ENCODE measurements at regions not wholly inside any gene's neighbourhood (a gene's known extent, or its start where the extent isn't known, plus 50 kb on each side); places are given as distances from the start of the nearest gene placed in this dataset.

DNA sequence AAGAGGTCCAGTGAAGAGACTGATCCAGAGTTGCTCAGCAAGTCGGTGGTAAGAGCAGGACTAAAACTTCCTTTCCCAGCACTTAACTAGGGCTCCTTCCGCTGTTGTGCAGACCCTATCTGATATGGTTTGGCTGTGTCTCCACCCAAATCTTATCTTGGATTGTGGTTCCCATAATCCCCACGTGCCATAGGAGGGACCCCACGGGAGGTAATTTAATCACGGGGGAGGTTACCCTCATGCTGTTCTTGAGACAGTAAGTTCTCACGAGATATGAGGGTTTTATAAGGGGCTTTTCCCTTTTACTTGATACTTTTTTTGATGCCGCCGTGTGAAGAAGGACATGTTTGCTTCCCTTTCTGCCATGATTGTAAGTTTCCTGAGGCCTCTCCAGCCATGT, 221.9 kb upstream of the GLRA1 start:
- TF ChIP-seq TAF1 (conservative IDR thresholded peaks at IDR 0.05) (no peak), RXRA (IDR thresholded peaks at IDR 0.05) (no peak), SP1 (IDR thresholded peaks at IDR 0.05) (no peak), EGR1 (IDR thresholded peaks at IDR 0.05; ENCODE audit: low read depth in 2 of 2) (no peak), FOXA1 (IDR thresholded peaks at IDR 0.05) (no peak), HNF4G (IDR thresholded peaks at IDR 0.05) (no peak), JUND (IDR thresholded peaks at IDR 0.05) (no peak), GABPA (IDR thresholded peaks at IDR 0.05 in 1 of 2, conservative IDR thresholded peaks at IDR 0.05 in 1 of 2) (no peak), RAD21 (IDR thresholded peaks at IDR 0.05) (no peak), HNF4A (conservative IDR thresholded peaks at IDR 0.05) (no peak)
- TF ChIP-seq, protein P1, sequence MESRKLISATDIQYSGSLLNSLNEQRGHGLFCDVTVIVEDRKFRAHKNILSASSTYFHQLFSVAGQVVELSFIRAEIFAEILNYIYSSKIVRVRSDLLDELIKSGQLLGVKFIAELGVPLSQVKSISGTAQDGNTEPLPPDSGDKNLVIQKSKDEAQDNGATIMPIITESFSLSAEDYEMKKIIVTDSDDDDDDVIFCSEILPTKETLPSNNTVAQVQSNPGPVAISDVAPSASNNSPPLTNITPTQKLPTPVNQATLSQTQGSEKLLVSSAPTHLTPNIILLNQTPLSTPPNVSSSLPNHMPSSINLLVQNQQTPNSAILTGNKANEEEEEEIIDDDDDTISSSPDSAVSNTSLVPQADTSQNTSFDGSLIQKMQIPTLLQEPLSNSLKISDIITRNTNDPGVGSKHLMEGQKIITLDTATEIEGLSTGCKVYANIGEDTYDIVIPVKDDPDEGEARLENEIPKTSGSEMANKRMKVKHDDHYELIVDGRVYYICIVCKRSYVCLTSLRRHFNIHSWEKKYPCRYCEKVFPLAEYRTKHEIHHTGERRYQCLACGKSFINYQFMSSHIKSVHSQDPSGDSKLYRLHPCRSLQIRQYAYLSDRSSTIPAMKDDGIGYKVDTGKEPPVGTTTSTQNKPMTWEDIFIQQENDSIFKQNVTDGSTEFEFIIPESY (IDR thresholded peaks at IDR 0.05), result no peak
- TF ChIP-seq, protein P2, sequence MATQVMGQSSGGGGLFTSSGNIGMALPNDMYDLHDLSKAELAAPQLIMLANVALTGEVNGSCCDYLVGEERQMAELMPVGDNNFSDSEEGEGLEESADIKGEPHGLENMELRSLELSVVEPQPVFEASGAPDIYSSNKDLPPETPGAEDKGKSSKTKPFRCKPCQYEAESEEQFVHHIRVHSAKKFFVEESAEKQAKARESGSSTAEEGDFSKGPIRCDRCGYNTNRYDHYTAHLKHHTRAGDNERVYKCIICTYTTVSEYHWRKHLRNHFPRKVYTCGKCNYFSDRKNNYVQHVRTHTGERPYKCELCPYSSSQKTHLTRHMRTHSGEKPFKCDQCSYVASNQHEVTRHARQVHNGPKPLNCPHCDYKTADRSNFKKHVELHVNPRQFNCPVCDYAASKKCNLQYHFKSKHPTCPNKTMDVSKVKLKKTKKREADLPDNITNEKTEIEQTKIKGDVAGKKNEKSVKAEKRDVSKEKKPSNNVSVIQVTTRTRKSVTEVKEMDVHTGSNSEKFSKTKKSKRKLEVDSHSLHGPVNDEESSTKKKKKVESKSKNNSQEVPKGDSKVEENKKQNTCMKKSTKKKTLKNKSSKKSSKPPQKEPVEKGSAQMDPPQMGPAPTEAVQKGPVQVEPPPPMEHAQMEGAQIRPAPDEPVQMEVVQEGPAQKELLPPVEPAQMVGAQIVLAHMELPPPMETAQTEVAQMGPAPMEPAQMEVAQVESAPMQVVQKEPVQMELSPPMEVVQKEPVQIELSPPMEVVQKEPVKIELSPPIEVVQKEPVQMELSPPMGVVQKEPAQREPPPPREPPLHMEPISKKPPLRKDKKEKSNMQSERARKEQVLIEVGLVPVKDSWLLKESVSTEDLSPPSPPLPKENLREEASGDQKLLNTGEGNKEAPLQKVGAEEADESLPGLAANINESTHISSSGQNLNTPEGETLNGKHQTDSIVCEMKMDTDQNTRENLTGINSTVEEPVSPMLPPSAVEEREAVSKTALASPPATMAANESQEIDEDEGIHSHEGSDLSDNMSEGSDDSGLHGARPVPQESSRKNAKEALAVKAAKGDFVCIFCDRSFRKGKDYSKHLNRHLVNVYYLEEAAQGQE (IDR thresholded peaks at IDR 0.05), result no peak
- TF ChIP-seq, protein P3, sequence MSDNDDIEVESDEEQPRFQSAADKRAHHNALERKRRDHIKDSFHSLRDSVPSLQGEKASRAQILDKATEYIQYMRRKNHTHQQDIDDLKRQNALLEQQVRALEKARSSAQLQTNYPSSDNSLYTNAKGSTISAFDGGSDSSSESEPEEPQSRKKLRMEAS (IDR thresholded peaks at IDR 0.05), result no peak
- TF ChIP-seq, protein P4, sequence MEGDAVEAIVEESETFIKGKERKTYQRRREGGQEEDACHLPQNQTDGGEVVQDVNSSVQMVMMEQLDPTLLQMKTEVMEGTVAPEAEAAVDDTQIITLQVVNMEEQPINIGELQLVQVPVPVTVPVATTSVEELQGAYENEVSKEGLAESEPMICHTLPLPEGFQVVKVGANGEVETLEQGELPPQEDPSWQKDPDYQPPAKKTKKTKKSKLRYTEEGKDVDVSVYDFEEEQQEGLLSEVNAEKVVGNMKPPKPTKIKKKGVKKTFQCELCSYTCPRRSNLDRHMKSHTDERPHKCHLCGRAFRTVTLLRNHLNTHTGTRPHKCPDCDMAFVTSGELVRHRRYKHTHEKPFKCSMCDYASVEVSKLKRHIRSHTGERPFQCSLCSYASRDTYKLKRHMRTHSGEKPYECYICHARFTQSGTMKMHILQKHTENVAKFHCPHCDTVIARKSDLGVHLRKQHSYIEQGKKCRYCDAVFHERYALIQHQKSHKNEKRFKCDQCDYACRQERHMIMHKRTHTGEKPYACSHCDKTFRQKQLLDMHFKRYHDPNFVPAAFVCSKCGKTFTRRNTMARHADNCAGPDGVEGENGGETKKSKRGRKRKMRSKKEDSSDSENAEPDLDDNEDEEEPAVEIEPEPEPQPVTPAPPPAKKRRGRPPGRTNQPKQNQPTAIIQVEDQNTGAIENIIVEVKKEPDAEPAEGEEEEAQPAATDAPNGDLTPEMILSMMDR (IDR thresholded peaks at IDR 0.05; ENCODE audit: low read depth, low read length, missing input control), result no peak
- TF ChIP-seq, protein P5, sequence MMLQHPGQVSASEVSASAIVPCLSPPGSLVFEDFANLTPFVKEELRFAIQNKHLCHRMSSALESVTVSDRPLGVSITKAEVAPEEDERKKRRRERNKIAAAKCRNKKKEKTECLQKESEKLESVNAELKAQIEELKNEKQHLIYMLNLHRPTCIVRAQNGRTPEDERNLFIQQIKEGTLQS (IDR thresholded peaks at IDR 0.05), result no peak
- no peaks in the 10 kb centered on the region for H3K9me3 ChIP-seq (ENCODE audit: control insufficient read depth in 4 of 4, low read length in 3 of 4)
- H3K27ac ChIP-seq (ENCODE audit: low read depth in 1 of 2, low read length in 2 of 2), result no peak overlapping the region
- no peak overlapping the region for H3K4me3 ChIP-seq (ENCODE audit: low read depth in 1 of 3, low read length in 3 of 3)
- H3K4me1 ChIP-seq (ENCODE audit: control insufficient read depth in 4 of 4, insufficient read depth in 4 of 4, low read length in 3 of 4), result no peaks in the 10 kb centered on the region
- H3K27me3 ChIP-seq (ENCODE audit: control insufficient read depth in 4 of 4, insufficient read depth in 4 of 4, low read length in 3 of 4), result no peaks in the 10 kb centered on the region
- no peak for DNase-seq (ENCODE audit: low spot score)
- H3K36me3 ChIP-seq (ENCODE audit: control insufficient read depth in 4 of 4, insufficient read depth in 3 of 4, low read depth in 1 of 4, low read length in 3 of 4), result no peaks in the 10 kb centered on the region
- WGBS, result 63% methylated on average over 8 of the region's 8 CpGs
- H3K9ac ChIP-seq (ENCODE audit: low read depth in 1 of 2, low read length in 2 of 2), result no peak overlapping the region

DNA sequence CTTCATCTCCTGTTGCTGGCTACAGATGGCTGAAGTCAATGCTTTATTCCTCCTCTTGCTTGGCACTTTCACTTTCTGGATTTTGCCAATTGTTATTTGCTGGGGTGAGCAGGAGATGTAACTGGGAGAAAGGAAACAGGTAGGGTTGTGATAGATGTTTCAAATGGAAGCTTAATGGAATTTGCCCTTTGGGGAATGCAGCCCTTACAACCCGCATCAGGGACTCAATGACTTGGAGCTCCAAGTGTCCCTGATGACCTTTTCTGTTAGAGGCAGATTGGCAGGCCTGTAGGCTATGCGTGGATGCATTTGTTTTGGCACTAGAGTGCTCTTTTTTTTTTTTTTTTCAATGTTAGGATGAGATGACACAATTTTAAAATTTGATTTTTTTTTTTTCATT, 219.9 kb upstream of the GLRA1 start:
- Histone ChIP-seq H3K4me3 (ENCODE audit: low read depth in 1 of 3, low read length in 3 of 3) (no peak overlapping the region), H3K27me3 (ENCODE audit: control insufficient read depth in 4 of 4, insufficient read depth in 4 of 4, low read length in 3 of 4) (peaks cover 0 to 1% (median 0%) of the 10 kb centered on the region in 4 donors), H3K9ac (ENCODE audit: low read depth in 1 of 2, low read length in 2 of 2) (no peak overlapping the region), H3K36me3 (ENCODE audit: control insufficient read depth in 4 of 4, insufficient read depth in 3 of 4, low read depth in 1 of 4, low read length in 3 of 4) (no peaks in the 10 kb centered on the region), H3K4me1 (ENCODE audit: control insufficient read depth in 4 of 4, insufficient read depth in 4 of 4, low read length in 3 of 4) (no peaks in the 10 kb centered on the region), H3K9me3 (ENCODE audit: control insufficient read depth in 4 of 4, low read length in 3 of 4) (no peaks in the 10 kb centered on the region), H3K27ac (ENCODE audit: low read depth in 1 of 2, low read length in 2 of 2) (no peak overlapping the region)
- no peak for DNase-seq (ENCODE audit: low spot score)
- TF ChIP-seq NR2F2 (IDR thresholded peaks at IDR 0.05), result no peak
- TF ChIP-seq, protein P4 (IDR thresholded peaks at IDR 0.05; ENCODE audit: low read depth, low read length, missing input control), result no peak
- TF ChIP-seq, protein P5 (IDR thresholded peaks at IDR 0.05), result no peak
- WGBS, result 62% methylated on average over 2 of the region's 2 CpGs

Data from liver (tissue), 8 donors.